Astrocyte (in vitro differentiated cells and primary cell): ENCODE measurements at regions not wholly inside any gene's neighbourhood (a gene's known extent, or its start where the extent isn't known, plus 50 kb on each side); places are given as distances from the start of the nearest gene placed in this dataset.

Source experiments
- DNase-seq: peaks from one replicate; pipeline ENCODE4 v3.0.0-alpha.2; 2010; ENCODE audit warnings: low read depth
- FAIRE-seq: peaks from 2 replicates; lab custom pipeline; 2011; peaks lifted over from hg19 to GRCh38; lab: Jason Lieb, UNC
- H2AFZ ChIP-seq: 2 replicates; pipeline ENCODE4 v1.6.0; 2012; ENCODE audit warnings: low read depth, low read length, inconsistent platforms
- H3K27ac ChIP-seq: 2 replicates; pipeline ENCODE4 v1.5.1; 2011; ENCODE audit warnings: low read depth, low read length, inconsistent platforms
- H3K27me3 ChIP-seq: 2 replicates; pipeline ENCODE4 v1.6.0; 2011; ENCODE audit warnings: low read length, inconsistent platforms; ENCODE audit not compliant: insufficient read depth
- H3K36me3 ChIP-seq: 2 replicates; pipeline ENCODE4 v1.5.1; 2011; ENCODE audit warnings: low read length, inconsistent platforms; ENCODE audit not compliant: insufficient read depth
- H3K4me1 ChIP-seq: 2 replicates; pipeline ENCODE4 v1.5.1; 2011; ENCODE audit warnings: low read length, inconsistent platforms; ENCODE audit not compliant: insufficient read depth
- H3K4me2 ChIP-seq: 2 replicates; pipeline ENCODE4 v1.6.0; 2012; ENCODE audit warnings: low read length, inconsistent platforms
- H3K4me3 ChIP-seq: 2 replicates; pipeline ENCODE4 v1.5.1; 2011; ENCODE audit warnings: low read depth, mild to moderate bottlenecking, low read length, inconsistent platforms; ENCODE audit not compliant: insufficient read depth
- H3K79me2 ChIP-seq: 2 replicates; pipeline ENCODE4 v1.6.0; 2012; ENCODE audit warnings: mild to moderate bottlenecking, low read length, inconsistent platforms; ENCODE audit not compliant: insufficient read depth
- H3K9ac ChIP-seq: 2 replicates; pipeline ENCODE4 v1.6.0; 2012; ENCODE audit warnings: mild to moderate bottlenecking, low read length, inconsistent platforms
- H3K9me3 ChIP-seq: 2 replicates; pipeline ENCODE4 v1.5.1; 2012; ENCODE audit warnings: low read depth, mild to moderate bottlenecking, low read length, inconsistent platforms; ENCODE audit not compliant: insufficient read depth
- H4K20me1 ChIP-seq: 2 replicates; pipeline ENCODE4 v1.6.0; 2012; ENCODE audit warnings: low read length, inconsistent platforms; ENCODE audit not compliant: insufficient read depth
- H3K27ac Mint-ChIP-seq: one replicate; pipeline ENCODE4 v1.8.0; 2021; ENCODE audit warnings: mild to moderate bottlenecking, mixed read lengths; ENCODE audit not compliant: unreplicated experiment
- H3K27me3 Mint-ChIP-seq: one replicate; pipeline ENCODE4 v1.8.0; 2021; ENCODE audit warnings: low read depth, mixed read lengths; ENCODE audit not compliant: unreplicated experiment
- H3K36me3 Mint-ChIP-seq: one replicate; pipeline ENCODE4 v1.8.0; 2021; ENCODE audit warnings: low read depth, mixed read lengths; ENCODE audit not compliant: unreplicated experiment
- H3K4me1 Mint-ChIP-seq: one replicate; pipeline ENCODE4 v1.8.0; 2021; ENCODE audit warnings: low read depth, mixed read lengths; ENCODE audit not compliant: unreplicated experiment
- H3K4me3 Mint-ChIP-seq: one replicate; pipeline ENCODE4 v1.8.0; 2021; ENCODE audit warnings: mild to moderate bottlenecking, moderate library complexity, mixed read lengths; ENCODE audit not compliant: unreplicated experiment
- H3K9me3 Mint-ChIP-seq: one replicate; pipeline ENCODE4 v1.8.0; 2021; ENCODE audit warnings: mild to moderate bottlenecking, mixed read lengths; ENCODE audit not compliant: unreplicated experiment
- EZH2 ChIP-seq: IDR thresholded peaks from 2 replicates; pipeline ENCODE4 v1.6.1; 2012; ENCODE audit warnings: mild to moderate bottlenecking, low read length, inconsistent platforms; ENCODE audit not compliant: insufficient read depth
- TF ChIP-seq, protein P1 (sequence below): IDR thresholded peaks from 2 replicates; pipeline ENCODE4 v1.5.1; 2011; ENCODE audit warnings: low read depth, mild to moderate bottlenecking, inconsistent platforms, low read length, moderate library complexity; ENCODE audit not compliant: insufficient read depth

DNA sequence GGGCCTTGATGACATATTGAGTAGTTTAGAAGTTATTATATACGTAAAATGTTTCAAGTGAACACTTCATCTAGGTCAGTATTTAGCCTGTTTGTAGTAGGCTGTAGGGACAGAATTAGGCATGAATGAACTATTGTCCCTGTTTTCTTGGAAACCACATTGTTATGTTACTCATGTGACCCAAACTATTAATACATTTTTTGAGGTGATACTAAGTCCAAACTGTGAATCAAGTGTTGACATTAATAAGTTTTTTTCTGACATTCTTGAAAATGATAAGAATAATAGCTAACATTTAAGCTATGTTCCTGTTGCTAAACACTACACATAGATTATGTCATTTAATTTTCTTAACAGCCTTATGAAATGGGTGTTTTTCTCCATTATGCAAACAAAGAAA lies 1642.7 kb upstream of the WWC1 start:
- H3K79me2 ChIP-seq = no peaks in the 10 kb centered on the region
- H3K36me3 Mint-ChIP-seq = no peaks in the 10 kb centered on the region
- H3K27me3 ChIP-seq = no peaks in the 10 kb centered on the region
- no peaks in the 10 kb centered on the region for H3K9me3 ChIP-seq
- peaks cover 3% of the 10 kb centered on the region for H3K4me1 Mint-ChIP-seq
- H3K4me2 ChIP-seq = no peak overlapping the region
- H3K4me3 ChIP-seq = no peak overlapping the region
- H4K20me1 ChIP-seq = no peaks in the 10 kb centered on the region
- H3K9ac ChIP-seq = no peak overlapping the region
- DNase-seq (no peak), FAIRE-seq (no peak)
- no peaks in the 10 kb centered on the region for H3K4me1 ChIP-seq
- TF ChIP-seq EZH2 = no peak
- TF ChIP-seq, protein P1, sequence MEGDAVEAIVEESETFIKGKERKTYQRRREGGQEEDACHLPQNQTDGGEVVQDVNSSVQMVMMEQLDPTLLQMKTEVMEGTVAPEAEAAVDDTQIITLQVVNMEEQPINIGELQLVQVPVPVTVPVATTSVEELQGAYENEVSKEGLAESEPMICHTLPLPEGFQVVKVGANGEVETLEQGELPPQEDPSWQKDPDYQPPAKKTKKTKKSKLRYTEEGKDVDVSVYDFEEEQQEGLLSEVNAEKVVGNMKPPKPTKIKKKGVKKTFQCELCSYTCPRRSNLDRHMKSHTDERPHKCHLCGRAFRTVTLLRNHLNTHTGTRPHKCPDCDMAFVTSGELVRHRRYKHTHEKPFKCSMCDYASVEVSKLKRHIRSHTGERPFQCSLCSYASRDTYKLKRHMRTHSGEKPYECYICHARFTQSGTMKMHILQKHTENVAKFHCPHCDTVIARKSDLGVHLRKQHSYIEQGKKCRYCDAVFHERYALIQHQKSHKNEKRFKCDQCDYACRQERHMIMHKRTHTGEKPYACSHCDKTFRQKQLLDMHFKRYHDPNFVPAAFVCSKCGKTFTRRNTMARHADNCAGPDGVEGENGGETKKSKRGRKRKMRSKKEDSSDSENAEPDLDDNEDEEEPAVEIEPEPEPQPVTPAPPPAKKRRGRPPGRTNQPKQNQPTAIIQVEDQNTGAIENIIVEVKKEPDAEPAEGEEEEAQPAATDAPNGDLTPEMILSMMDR = no peak
- H2AFZ ChIP-seq = no peak overlapping the region
- peaks cover 2% of the 10 kb centered on the region for H3K9me3 Mint-ChIP-seq
- H3K27me3 Mint-ChIP-seq = no peaks in the 10 kb centered on the region
- H3K4me3 Mint-ChIP-seq = no peak overlapping the region
- H3K36me3 ChIP-seq = no peaks in the 10 kb centered on the region
- no peak overlapping the region for H3K27ac ChIP-seq
- no peak overlapping the region for H3K27ac Mint-ChIP-seq

DNA sequence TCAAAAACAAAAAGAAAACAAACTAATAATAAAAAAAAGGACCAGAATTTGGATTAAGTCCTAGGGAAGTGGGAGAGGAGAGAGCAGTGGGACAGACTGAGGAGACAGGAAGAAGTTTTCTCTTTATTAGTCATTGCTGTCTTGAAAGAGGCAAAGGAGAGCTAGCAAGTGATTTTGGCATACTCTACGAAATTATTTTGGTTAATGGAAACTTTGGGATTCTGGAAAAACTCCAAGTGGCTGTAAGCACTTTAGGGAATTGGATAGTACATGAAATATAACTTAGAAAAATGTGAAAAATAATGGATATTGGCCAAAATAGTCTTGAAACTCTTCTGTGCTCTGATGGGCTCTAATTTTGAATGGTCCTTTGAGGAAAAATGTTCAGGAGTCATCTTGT lies 1641.8 kb upstream of the WWC1 start:
- Histone ChIP-seq H3K4me3 (no peak overlapping the region), H3K9me3 (no peaks in the 10 kb centered on the region), H2AFZ (no peak overlapping the region), H3K79me2 (no peaks in the 10 kb centered on the region), H3K4me1 (no peaks in the 10 kb centered on the region), H3K4me2 (no peak overlapping the region), H3K36me3 (no peaks in the 10 kb centered on the region), H4K20me1 (no peaks in the 10 kb centered on the region), H3K27ac (no peak overlapping the region), H3K9ac (no peak overlapping the region), H3K27me3 (no peaks in the 10 kb centered on the region)
- no peak for DNase-seq
- Mint-ChIP-seq H3K36me3 (no peaks in the 10 kb centered on the region), H3K4me1 (peaks cover 3% of the 10 kb centered on the region), H3K27me3 (no peaks in the 10 kb centered on the region), H3K4me3 (no peak overlapping the region), H3K9me3 (peaks cover 2% of the 10 kb centered on the region), H3K27ac (no peak overlapping the region)
- FAIRE-seq = no peak
- TF ChIP-seq, protein P1 = no peak
- TF ChIP-seq EZH2 = no peak

DNA sequence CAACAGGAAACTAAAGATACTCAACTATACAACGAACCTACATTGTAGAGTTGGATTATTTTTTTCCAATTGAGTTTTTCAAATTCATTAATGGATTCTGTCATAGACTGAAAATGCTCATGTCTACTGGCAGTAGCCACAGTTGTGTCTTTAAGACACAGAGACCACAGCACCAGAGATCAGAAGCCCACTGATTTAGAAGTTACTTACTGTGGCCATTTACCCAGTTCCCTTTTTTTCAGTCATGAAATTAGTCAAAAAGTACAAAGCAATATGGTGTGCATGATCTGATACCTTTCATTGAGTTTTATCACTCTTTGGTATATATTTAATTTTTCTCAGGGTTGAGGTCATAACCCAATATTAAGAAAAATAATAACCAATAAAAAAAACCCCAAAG lies 1640.2 kb upstream of the WWC1 start:
- Histone ChIP-seq H4K20me1 (no peaks in the 10 kb centered on the region), H2AFZ (no peak overlapping the region), H3K79me2 (no peaks in the 10 kb centered on the region), H3K4me3 (no peak overlapping the region), H3K27ac (no peak overlapping the region), H3K9ac (no peak overlapping the region), H3K36me3 (no peaks in the 10 kb centered on the region), H3K27me3 (no peaks in the 10 kb centered on the region), H3K4me2 (no peak overlapping the region), H3K9me3 (no peaks in the 10 kb centered on the region), H3K4me1 (no peaks in the 10 kb centered on the region)
- TF ChIP-seq, protein P1 = no peak
- no peak for TF ChIP-seq EZH2
- peaks cover 2% of the 10 kb centered on the region for H3K9me3 Mint-ChIP-seq
- no peak for FAIRE-seq
- H3K27ac Mint-ChIP-seq = no peak overlapping the region
- peaks cover 3% of the 10 kb centered on the region for H3K4me1 Mint-ChIP-seq
- H3K27me3 Mint-ChIP-seq = no peaks in the 10 kb centered on the region
- no peaks in the 10 kb centered on the region for H3K36me3 Mint-ChIP-seq
- no peak for DNase-seq
- H3K4me3 Mint-ChIP-seq = no peak overlapping the region
